Natural killer cell (primary cell): ENCODE measurements at regions not wholly inside any gene's neighbourhood (a gene's known extent, or its start where the extent isn't known, plus 50 kb on each side); places are given as distances from the start of the nearest gene placed in this dataset.
"Not testable (repeated sequence)": the region's sequence is repeated elsewhere in the genome, so short reads cannot be mapped to it uniquely, and the experiment has no call there.

Source experiments
- ATAC-seq, 3 donors: fragments of 150-1000 bp in 2 of 3; fragments of 200-7000 bp in 1 of 3; cut with Tn5 transposase; 1 replicate in 1 of 3; 2 replicates in 2 of 3; pipeline ENCODE4 v1.10.0; 2021; ENCODE audit warnings: mild to moderate bottlenecking in 2 of 3, moderate library complexity in 2 of 3
- DNase-seq, 2 donors: peaks; one replicate each; pipeline versions ENCODE4 v3.0.0 to v3.0.0-alpha.2; 2013 to 2021; ENCODE audit warnings: mixed read lengths in 1 of 2
- H3K27ac ChIP-seq: one replicate; pipeline ENCODE4 v1.5.1; 2013; ENCODE audit warnings: mild to moderate bottlenecking, low read length
- H3K27me3 ChIP-seq: one replicate; pipeline ENCODE4 v1.6.1; 2013; ENCODE audit warnings: low read length; ENCODE audit not compliant: control insufficient read depth, insufficient read depth
- H3K36me3 ChIP-seq: one replicate; pipeline ENCODE4 v1.6.1; 2013; ENCODE audit warnings: low read length; ENCODE audit not compliant: control insufficient read depth, insufficient read depth
- H3K4me1 ChIP-seq: one replicate; pipeline ENCODE4 v1.6.1; 2013; ENCODE audit warnings: low read length; ENCODE audit not compliant: control insufficient read depth, insufficient read depth
- H3K4me3 ChIP-seq: one replicate; pipeline ENCODE4 v1.5.1; 2013; ENCODE audit warnings: low read length
- H3K9me3 ChIP-seq: one replicate; pipeline ENCODE4 v1.6.1; 2013; ENCODE audit warnings: low read length; ENCODE audit not compliant: control insufficient read depth, insufficient read depth
- H3K27ac Mint-ChIP-seq, 2 donors: one replicate each; pipeline ENCODE4 v1.8.0; 2022; ENCODE audit warnings: mild to moderate bottlenecking in 2 of 2, mixed read lengths in 2 of 2, moderate library complexity in 1 of 2
- H3K27me3 Mint-ChIP-seq, 2 donors: one replicate each; pipeline ENCODE4 v1.8.0; 2022; ENCODE audit warnings: low read depth in 2 of 2, mixed read lengths in 2 of 2
- H3K36me3 Mint-ChIP-seq: one replicate; pipeline ENCODE4 v1.8.0; 2022; ENCODE audit warnings: mixed read lengths
- H3K4me1 Mint-ChIP-seq, 2 donors: one replicate each; pipeline ENCODE4 v1.8.0; 2022; ENCODE audit warnings: mixed read lengths in 2 of 2
- H3K4me3 Mint-ChIP-seq: one replicate; pipeline ENCODE4 v1.8.0; 2022; ENCODE audit warnings: mild to moderate bottlenecking, moderate library complexity, mixed read lengths
- H3K9me3 Mint-ChIP-seq, 2 donors: one replicate each; pipeline ENCODE4 v1.8.0; 2022; ENCODE audit warnings: mixed read lengths in 2 of 2
- WGBS: methylation state at CpG from one replicate; pipeline ENCODE4 v1.1.7; 2013; ENCODE audit warnings: missing lambda C conversion rate; ENCODE audit not compliant: insufficient coverage; 5-methylcytosine and 5-hydroxymethylcytosine counted together
- intact Hi-C: fragments of 100-400 bp; cut with micrococcal nuclease; formaldehyde crosslinking; loops from one replicate; pipeline ENCODE4 v1.14.2; 2022
- TF ChIP-seq, protein P1 (sequence below): fragments of 200-600 bp; IDR thresholded peaks from one replicate; pipeline ENCODE4 v1.8.0; 2022; ENCODE audit warnings: antibody characterized with exemption

DNA sequence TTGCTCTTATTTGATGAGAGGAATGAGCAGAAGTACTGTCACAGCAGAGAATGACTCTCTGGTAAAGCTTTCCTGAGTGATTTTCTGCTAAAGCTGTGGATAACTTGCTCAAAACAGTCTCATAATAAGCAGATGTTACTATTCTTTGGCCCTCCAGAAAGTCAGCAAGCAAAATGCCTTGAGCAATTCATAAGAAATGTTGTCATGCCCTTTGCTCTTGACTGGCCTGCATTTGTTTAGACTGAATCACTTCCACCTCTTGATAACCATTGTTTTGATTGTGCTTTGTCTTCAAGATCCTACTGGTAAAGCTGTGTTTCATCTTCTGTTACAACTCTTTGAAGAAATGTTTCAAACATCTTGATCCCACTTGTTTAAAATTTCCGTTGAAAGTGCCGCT, 457.9 kb upstream of the FOXG1 start:
- TF ChIP-seq, protein P1, sequence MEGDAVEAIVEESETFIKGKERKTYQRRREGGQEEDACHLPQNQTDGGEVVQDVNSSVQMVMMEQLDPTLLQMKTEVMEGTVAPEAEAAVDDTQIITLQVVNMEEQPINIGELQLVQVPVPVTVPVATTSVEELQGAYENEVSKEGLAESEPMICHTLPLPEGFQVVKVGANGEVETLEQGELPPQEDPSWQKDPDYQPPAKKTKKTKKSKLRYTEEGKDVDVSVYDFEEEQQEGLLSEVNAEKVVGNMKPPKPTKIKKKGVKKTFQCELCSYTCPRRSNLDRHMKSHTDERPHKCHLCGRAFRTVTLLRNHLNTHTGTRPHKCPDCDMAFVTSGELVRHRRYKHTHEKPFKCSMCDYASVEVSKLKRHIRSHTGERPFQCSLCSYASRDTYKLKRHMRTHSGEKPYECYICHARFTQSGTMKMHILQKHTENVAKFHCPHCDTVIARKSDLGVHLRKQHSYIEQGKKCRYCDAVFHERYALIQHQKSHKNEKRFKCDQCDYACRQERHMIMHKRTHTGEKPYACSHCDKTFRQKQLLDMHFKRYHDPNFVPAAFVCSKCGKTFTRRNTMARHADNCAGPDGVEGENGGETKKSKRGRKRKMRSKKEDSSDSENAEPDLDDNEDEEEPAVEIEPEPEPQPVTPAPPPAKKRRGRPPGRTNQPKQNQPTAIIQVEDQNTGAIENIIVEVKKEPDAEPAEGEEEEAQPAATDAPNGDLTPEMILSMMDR: no peak
- no peaks in the 10 kb centered on the region for H3K36me3 ChIP-seq
- Mint-ChIP-seq H3K27me3 (no peaks in the 10 kb centered on the region), H3K36me3 (no peaks in the 10 kb centered on the region), H3K27ac (no peak overlapping the region), H3K4me1 (no peaks in the 10 kb centered on the region), H3K9me3 (peaks cover 4 to 15% of the 10 kb centered on the region in 2 donors), H3K4me3 (no peak overlapping the region)
- intact Hi-C loops: no loop called here
- H3K4me1 ChIP-seq: no peaks in the 10 kb centered on the region
- H3K9me3 ChIP-seq: no peaks in the 10 kb centered on the region
- no peak overlapping the region for H3K4me3 ChIP-seq
- WGBS: 86% methylated on average over 2 of the region's 2 CpGs
- ATAC-seq (no peak), DNase-seq (no peak)
- no peaks in the 10 kb centered on the region for H3K27me3 ChIP-seq
- no peak overlapping the region for H3K27ac ChIP-seq

DNA sequence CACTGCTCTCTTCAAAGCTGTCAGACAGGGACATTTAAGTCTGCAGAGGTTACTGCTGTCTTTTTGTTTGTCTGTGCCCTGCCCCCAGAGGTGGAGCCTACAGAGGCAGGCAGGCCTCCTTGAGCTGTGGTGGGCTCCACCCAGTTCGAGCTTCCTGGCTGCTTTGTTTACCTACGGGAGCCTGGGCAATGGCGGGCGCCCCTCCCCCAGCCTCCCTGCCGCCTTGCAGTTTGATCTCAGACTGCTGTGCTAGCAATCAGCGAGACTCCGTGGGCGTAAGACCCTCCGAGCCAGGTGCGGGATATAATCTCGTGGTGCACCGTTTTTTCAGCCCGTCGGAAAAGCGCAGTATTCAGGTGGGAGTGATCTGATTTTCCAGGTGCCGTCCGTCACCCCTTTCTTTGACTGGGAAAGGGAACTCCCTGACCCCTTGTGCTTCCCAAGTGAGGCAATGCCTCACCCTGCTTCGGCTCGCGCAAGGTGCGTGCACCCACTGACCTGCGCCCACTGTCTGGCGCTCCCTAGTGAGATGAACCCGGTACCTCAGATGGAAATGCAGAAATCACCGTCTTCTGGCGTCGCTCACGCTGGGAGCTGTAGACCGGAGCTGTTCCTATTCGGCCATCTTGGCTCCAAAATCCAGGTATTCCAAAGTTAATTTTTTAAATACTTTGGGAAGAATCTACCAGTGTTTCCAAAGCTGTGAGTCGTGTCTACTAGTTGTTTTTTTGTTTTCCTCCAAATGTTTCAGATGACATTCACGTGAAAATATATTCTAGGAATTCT, 448.5 kb upstream of the FOXG1 start:
- H3K27ac ChIP-seq, intact Hi-C loops, ATAC-seq, H3K36me3 ChIP-seq, H3K4me3 Mint-ChIP-seq, H3K4me1 Mint-ChIP-seq, DNase-seq, H3K4me3 ChIP-seq, H3K27me3 ChIP-seq, H3K9me3 ChIP-seq, H3K36me3 Mint-ChIP-seq, H3K27me3 Mint-ChIP-seq, H3K27ac Mint-ChIP-seq, H3K4me1 ChIP-seq: not testable (repeated sequence)
- H3K9me3 Mint-ChIP-seq: peaks cover 2 to 10% of the 10 kb centered on the region in 2 donors
- 93% methylated on average over 29 of the region's 32 CpGs for WGBS

DNA sequence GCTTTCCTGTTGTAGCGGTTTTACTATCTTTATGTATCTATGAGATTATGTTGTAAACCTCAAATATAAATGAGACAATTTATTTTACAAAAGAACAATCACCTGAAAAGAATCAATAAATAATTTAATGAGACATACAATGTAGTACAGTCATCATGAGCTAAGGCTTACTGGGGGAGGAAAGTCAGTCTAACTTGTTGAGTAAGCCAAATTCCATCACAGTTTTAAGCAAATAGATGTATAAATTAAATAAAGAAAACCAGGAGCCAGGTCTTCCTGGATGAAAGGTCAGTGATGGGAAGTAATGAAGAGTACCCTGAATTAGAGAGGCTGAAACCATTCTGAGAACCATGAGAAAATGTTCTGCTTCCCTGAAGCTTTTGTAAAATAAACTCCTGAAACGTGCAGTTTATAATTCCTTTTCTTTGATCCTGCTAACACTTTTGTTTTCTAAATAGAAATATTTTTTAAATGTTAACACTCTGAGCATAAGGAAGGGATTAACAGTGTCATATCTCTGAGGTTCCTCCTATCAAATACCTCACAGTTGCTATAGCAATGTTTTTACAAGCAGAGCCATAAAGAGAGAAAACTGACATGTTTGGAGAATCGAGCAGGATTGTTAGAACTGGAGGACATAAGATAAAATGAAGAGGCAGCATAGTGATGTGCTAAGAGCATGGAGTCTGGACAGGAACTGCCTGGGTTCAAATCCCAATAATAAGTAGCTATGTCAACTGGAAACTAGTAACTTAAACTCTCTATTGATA, 444.9 kb upstream of the FOXG1 start:
- no peak overlapping the region for H3K27ac ChIP-seq
- TF ChIP-seq, protein P1: no peak
- no peaks in the 10 kb centered on the region for H3K27me3 Mint-ChIP-seq
- no peak overlapping the region for H3K4me3 Mint-ChIP-seq
- no peak overlapping the region for H3K4me3 ChIP-seq
- 60% methylated on average over 1 of the region's 3 CpGs for WGBS
- no peak overlapping the region for H3K27ac Mint-ChIP-seq
- no peaks in the 10 kb centered on the region for H3K36me3 Mint-ChIP-seq
- no peaks in the 10 kb centered on the region for H3K36me3 ChIP-seq
- H3K9me3 ChIP-seq: no peaks in the 10 kb centered on the region
- intact Hi-C loops: no loop called here
- no peaks in the 10 kb centered on the region for H3K27me3 ChIP-seq
- DNase-seq (no peak), ATAC-seq (no peak)
- H3K9me3 Mint-ChIP-seq: peaks cover 0 to 8% of the 10 kb centered on the region in 2 donors
- H3K4me1 ChIP-seq: no peaks in the 10 kb centered on the region
- H3K4me1 Mint-ChIP-seq: no peaks in the 10 kb centered on the region

DNA sequence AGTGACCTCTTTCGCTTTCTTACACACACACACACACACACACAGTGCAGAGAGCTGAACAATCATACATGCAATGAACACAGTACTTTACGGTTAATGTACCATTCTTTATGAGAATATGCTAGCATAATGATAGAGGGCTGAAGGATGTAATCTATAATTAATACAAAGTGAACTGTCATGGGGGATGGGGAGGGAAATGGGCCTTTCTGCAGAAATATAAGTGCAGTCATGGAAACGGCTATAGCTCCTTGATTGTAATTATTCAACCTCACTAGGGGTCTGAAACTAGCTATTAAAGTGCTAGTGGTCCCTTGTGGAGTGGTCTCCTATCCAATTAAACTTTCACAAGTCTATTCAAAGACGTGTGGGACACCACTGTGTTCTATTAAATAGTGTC, 443.2 kb upstream of the FOXG1 start:
- Histone ChIP-seq H3K4me3 (no peak overlapping the region), H3K27me3 (no peaks in the 10 kb centered on the region), H3K27ac (no peak overlapping the region), H3K4me1 (no peaks in the 10 kb centered on the region), H3K9me3 (no peaks in the 10 kb centered on the region), H3K36me3 (no peaks in the 10 kb centered on the region)
- Mint-ChIP-seq H3K4me3 (no peak overlapping the region), H3K4me1 (no peaks in the 10 kb centered on the region), H3K9me3 (peaks cover 6 to 15% of the 10 kb centered on the region in 2 donors), H3K36me3 (peaks cover 10% of the 10 kb centered on the region), H3K27me3 (no peaks in the 10 kb centered on the region), H3K27ac (no peak overlapping the region)
- intact Hi-C loops: no loop called here
- 57% methylated on average over 2 of the region's 4 CpGs for WGBS
- no peak for ATAC-seq
- TF ChIP-seq, protein P1: no peak
- DNase-seq: no peak
